K562 (cell line): ENCODE measurements at regions not wholly inside any gene's neighbourhood (a gene's known extent, or its start where the extent isn't known, plus 50 kb on each side); places are given as distances from the start of the nearest gene placed in this dataset.

Experiments used
- CREBBP ChIP-seq: IDR thresholded peaks from one replicate; pipeline ENCODE4 v1.6.1; 2012; ENCODE audit warnings: low read depth, mild to moderate bottlenecking, control low read depth, inconsistent platforms, low read length
- PRDM10 ChIP-seq: fragments of 450-650 bp; IDR thresholded peaks from 2 replicates; pipeline ENCODE4 v1.6.1; 2018; ENCODE audit not compliant: partially characterized antibody
- SAFB ChIP-seq: fragments of 200-400 bp; formaldehyde crosslinking; IDR thresholded peaks from 2 replicates; pipeline ENCODE4 v1.6.1; 2017; ENCODE audit warnings: low read depth, low read length, borderline replicate concordance

- TF ChIP-seq PRDM10 (no peak), CREBBP (no peak), SAFB (no peak)
Observed at GRCh38 chr2:64818664-64819060, 164.9 kb upstream of the SERTAD2 start.
